ENCODE measurements at regions not wholly inside any gene's neighbourhood (a gene's known extent, or its start where the extent isn't known, plus 50 kb on each side); places are given as distances from the start of the nearest gene placed in this dataset.
"Not testable (repeated sequence)": the region's sequence is repeated elsewhere in the genome, so short reads cannot be mapped to it uniquely, and the experiment has no call there.

DNA sequence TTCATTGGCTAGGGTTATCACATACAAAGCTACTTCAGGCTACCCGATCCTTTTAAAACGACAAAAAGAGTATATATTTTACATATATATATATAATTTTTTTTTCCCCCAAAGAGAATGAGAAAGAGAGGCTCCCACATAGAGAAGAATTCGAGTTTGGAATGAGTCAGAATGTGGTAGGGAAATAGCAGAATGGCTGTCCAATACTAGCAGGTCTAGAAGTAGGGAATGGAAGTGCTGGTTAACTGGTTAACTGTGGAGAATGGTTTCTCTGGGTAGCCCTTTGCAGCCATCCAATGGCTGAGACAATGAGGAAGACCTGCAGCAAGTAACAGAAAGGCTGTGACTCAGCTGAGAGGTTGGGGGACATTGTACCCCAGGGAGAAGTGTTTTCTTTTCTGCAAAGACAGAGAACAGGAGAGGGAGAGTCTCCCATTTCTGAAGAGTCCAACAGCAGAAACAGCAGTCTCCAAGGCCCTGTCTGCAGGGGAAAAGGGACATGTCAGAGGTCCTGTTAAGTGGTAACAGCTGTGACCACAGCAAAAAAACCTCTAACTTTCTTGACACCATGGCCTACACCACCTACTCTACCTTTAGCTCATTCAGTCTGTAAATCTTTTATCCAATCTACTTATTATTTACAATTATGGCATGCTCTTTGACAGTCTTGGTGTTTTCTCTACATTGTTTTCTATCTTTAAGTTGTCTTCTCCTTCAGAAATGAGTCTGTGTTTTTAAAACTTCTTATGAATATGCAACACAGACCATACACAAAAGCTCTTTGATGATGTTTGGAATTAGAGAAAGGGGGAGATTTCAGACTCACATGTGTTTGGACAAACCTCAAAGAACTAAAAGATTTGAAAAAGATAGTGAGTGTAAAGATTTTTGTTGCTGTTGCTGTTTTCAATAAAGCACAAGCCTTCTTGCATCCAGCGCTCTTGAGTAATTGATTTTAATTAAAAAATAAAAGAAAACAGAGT is 116.1 kb upstream of the SLC7A14 start:
- no peak for ATAC-seq

DNA sequence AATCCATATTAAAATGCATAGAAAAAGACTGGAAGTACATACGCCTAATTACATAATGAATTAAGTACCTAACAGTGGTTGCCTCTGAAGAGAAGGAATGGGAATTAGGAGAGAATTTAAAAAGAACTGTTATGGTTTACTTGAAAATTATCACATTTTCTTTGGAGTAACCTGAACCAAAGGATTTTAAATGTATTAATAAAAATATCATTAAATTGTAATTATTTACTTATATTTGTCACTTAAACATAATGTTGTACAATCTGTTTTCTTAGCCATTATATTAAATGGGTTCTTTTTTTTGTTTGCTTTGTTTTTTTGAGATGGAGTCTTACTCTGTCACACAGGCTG is 114.2 kb upstream of the SLC7A14 start:
- no peak for ATAC-seq

GRCh38 chr3:170699158-170700053 is 113.5 kb upstream of the SLC7A14 start:
- no peak for ATAC-seq

DNA sequence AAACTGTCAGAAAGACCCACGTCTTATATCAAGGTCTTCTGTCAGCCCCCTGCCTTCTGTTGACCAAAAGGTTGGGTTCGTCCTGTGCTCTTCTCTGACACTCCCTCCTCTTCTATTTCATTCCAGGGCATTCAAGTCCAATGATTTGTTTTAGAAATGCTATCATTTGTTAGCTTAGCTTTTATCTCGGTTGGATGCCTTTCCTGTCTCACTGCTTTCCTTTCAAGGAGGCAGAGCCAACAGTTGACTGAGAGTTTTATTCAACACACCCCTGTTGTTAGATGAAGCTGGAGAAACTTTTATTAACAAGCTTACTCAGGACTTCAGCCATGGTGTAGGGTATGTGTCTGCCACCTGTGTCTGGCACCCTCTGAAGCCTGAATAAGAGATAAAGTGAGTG is 112.0 kb upstream of the SLC7A14 start:
- no peak for ATAC-seq

GRCh38 chr3:170697131-170697530 is 111.3 kb upstream of the SLC7A14 start:
- no peak for ATAC-seq

DNA sequence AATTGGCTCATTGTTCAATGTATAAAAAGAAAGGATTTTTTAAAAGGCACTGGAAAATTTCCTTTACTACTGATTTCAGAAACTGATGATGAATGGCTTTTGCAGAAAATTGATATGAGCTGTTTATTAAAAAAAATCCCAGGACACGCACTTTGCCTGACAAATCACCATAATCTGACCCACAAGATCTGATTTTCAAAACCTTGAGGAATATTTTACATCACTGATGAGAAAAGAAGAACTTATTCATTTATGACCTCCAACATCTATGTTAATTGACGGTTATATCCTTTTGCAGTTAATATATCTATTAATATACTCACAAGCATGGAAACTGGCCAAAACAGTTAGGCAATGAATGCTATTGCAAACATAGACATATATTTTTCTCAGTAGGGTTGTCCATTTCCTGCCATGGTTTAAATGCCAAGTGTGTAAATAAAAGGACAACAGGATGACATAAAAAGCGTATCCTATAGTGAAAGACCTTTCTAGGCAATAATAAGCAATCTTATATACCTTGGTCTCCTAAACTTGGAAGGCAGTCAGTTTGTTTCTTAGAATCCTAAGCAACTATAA is 109.7 kb upstream of the SLC7A14 start:
- no peak for ATAC-seq

DNA sequence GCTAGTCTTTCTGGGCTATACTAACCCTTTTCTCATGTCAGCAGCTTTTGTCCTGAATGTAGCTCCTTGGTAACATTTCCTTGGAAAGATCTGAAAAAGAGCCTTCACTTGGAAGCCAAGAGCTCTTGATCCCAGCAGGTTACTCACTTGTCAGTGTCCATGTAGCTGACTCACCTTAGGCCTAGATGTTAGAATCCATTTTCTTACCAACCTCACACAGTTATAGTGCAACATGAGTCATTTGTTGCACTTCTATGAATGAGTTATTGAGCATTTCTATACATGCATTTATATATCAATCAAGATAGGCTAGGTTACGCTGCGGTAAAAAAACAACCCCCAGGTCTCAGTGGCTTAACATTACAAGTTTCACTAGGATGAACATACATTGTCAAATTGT is 106.8 kb upstream of the SLC7A14 start:
- ATAC-seq = no peak

- ATAC-seq = no peak
Measured at GRCh38 chr3:170690661-170690981, 104.7 kb upstream of the SLC7A14 start.

DNA sequence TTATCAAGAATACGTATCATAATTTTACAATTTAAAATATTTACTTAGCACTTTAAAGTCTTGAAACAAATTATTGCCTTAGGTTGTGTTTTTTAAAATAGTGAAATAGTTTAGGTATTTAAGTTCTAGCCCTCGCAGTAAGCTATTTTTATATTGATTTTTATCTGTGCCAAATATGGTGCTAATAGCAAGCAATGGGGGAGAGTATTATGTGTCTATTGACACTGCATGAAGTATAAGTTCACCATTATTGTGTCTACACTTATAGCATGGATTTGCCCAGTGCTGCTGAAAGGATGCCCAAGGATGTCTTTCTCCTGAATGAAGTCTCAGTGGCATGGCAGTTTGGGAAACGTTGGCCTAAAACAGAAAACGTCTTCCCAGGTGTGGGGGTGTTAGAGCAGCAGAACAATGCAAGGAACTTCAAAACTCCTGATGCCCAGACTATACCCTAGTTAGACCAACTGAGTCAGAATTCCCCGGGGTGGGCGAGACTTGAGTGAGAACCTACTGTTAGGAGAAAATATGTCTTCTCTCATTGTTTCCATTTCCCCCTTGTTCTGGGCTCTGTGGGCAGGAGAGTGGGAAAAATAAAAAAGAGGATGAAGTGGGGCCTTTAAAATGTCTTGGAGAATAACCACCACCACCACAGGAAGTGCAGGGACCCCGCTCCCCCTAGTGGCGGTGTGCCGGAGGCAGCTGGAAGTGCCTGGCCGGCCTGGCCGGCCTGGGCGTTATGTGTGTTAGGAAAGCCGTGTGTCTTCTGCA is 104.2 kb upstream of the SLC7A14 start:
- ATAC-seq = no peak

DNA sequence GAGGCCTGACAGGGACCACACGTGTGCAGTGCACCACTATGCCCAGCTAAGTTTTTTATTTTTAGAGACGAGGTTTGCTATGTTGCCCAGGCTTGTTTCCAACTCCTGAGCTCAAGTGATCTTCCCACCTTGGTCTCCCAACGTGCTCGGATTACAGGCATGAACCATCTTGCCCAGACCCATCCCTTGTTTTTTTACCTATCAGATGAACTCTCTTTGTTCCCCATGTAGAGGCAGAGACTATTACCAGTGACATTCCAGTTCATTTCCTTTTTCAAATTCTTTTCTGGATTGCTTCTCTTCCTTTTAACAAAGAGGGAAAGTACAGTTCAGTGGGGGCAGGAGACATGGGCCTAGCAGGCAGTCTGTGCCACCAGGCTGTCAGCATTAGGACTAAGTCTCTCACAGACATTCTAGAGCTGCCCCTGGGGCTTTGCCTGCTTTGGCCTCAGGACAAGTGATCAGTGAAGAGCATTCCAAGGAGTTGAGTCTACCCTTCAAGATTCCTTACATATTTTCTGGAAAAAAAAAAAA is 103.5 kb upstream of the SLC7A14 start:
- ATAC-seq = no peak

- not testable (repeated sequence) for ATAC-seq
Measured at GRCh38 chr3:170688222-170688621, 102.3 kb upstream of the SLC7A14 start.

DNA sequence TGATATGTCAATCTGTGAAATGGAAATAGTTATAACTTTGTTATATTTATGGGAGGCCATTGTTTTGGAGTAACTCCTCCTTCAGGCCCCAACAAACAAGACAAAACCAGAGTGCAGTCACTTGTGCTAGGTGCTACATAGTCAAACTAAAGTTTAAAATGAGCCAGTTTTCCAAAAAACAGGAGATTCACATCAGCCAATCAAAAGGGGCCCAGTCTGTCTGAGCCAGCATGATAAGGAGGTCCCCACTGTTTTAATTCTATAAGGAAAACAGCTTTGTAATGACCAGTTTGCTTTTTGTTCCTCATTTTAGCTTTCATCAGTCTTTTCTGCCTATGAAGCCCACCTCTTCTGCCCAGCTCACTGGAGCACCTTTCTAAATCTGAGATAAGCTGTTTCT is 94.7 kb upstream of the SLC7A14 start:
- no peak for ATAC-seq

DNA sequence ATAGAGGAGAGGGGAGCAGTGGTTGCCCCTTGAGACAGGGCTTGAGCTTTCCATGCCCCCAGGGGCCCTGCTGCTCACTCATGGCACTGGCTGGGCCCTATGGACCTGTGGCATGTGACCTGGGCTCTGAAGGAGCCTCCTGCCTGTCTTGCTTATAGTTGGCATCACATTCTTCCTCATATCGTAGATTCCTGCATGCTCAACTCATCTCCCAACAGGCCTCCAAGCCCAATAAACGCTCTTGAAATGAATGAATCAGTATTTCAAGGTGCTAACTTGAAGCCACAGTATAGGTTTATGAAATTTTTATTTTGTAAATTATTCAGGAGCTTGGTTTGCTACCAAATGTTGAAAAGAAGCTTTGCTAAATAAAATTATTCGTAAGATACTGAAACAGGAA is 93.3 kb upstream of the SLC7A14 start:
- no peak for ATAC-seq

DNA sequence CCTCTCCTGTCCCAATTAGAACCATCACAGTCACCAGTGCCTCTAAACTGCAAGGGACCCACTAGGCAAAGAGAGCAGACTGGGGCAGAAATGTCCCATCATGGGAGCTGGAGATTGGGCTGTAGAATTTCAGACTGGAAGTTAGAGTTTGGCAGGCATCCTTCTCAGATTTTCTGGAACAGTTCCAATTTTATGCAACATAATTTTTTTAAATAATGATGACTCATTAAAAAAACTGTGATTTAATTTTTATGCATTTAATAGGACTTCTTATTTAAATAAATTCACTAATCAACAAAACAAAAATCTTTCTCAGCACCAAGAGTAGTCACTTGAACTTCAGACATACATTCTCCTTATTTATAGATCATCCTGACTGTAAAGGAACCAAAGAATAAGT is 84.6 kb upstream of the SLC7A14 start:
- no peak for ATAC-seq

GRCh38 chr3:170662986-170663385 is 77.1 kb upstream of the SLC7A14 start:
- ATAC-seq = not testable (repeated sequence)

GRCh38 chr3:170660139-170660538 is 74.3 kb upstream of the SLC7A14 start:
- no peak for ATAC-seq

DNA sequence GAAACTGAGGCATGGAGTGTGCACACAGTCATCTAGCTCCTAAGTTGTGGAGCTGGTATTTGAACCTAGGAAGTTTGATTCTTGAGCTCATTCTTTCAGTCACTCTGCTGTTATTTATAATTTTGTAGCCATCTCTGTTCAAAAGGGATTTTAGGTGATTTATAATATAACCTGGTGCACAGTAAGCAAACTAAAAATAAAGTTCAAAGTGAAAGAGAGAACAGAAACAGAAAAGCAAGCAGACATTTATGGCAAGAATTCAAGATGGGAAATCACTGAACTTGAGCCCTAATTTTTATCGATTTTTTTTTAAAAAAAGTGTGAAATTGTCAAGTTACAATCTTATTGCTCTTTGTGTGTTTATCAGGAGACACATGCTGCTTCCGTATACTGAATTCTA is 71.4 kb upstream of the SLC7A14 start:
- no peak for ATAC-seq

GRCh38 chr3:170656284-170656683 is 70.4 kb upstream of the SLC7A14 start:
- ATAC-seq = no peak

DNA sequence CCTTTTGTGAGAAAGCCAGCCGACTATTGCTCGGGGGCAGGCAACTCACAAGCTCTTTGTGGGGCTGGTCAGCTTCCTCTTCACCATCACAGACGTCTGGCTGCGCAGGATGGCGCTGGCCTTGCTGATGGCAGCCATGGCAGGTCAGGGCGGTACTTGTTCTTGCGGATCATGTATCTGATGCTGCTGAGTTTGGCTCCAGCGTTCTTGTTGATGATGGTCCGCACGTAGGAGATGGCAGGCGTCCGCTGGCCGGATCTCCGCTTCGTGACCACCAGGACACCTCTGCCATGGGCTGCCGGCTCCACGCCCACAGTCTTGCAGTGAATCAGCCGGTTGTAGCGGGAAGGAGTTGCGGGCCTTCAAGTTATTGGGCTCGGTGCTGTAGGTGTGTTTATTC is 67.9 kb upstream of the SLC7A14 start:
- no peak for ATAC-seq

DNA sequence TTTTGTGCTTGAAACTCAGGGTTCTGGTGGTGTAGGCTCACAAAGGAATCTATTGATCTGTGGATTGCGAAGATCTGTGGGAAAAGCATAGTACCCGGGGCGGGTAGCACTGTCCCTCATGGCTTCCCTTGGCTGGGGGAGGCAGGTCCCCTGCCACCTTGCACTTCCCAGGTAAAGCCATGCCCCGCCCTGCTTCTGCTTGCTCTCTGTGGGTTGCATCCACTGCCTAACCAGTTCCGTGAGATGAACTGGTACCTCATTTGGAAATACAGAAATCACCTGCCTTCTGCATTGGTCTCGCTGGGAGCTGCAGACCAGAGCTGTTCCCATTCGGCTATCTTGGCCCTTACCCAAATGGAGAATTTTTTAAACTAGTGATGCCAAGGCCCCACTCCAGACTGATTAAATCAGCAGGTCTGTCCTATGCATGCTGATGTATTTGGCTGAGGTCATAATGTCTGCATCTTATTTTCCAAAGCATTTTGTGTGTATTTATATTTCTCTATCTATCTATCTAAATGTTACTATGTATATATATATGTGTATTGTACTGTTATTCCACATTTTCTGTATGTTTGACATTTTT is 65.5 kb upstream of the SLC7A14 start:
- no peak for ATAC-seq

- ATAC-seq = not testable (repeated sequence)
Measured at GRCh38 chr3:170650557-170650956, 64.7 kb upstream of the SLC7A14 start.

GRCh38 chr3:170644711-170645110 is 58.8 kb upstream of the SLC7A14 start:
- ATAC-seq = no peak

Measured in activated CD4-positive, CD25-positive, alpha-beta regulatory T cell treated with anti-CD3 and anti-CD28 coated beads, Interleukin-2, amount 50 U/mL, for 24 hours (primary cell).